Mesothelial cell of epicardium (in vitro differentiated cells): ENCODE measurements at regions not wholly inside any gene's neighbourhood (a gene's known extent, or its start where the extent isn't known, plus 50 kb on each side); places are given as distances from the start of the nearest gene placed in this dataset.

Source experiments
- DNase-seq, 2 experiments: peaks; one replicate each; pipeline ENCODE4 v3.0.0; 2021; ENCODE audit warnings: low spot score in 2 of 2; ENCODE audit not compliant: unreplicated experiment in 2 of 2
- H3K27ac Mint-ChIP-seq: 2 replicates; pipeline ENCODE4 v1.8.0; 2021; ENCODE audit warnings: mixed read lengths
- H3K27me3 Mint-ChIP-seq: 2 replicates; pipeline ENCODE4 v1.8.0; 2021; ENCODE audit warnings: low read depth, mixed read lengths
- H3K36me3 Mint-ChIP-seq: 2 replicates; pipeline ENCODE4 v1.8.0; 2021; ENCODE audit warnings: mixed read lengths
- H3K4me1 Mint-ChIP-seq: 2 replicates; pipeline ENCODE4 v1.8.0; 2021; ENCODE audit warnings: mixed read lengths
- H3K4me3 Mint-ChIP-seq: 2 replicates; pipeline ENCODE4 v1.8.0; 2021; ENCODE audit warnings: mild to moderate bottlenecking, moderate library complexity, mixed read lengths
- H3K9me3 Mint-ChIP-seq: 2 replicates; pipeline ENCODE4 v1.8.0; 2021; ENCODE audit warnings: mixed read lengths
- TF ChIP-seq, protein P1 (sequence below): fragments of 200-600 bp; sonication (generic); IDR thresholded peaks from one replicate; pipeline ENCODE4 v1.5.0; 2021; ENCODE audit warnings: antibody characterized with exemption; ENCODE audit not compliant: unreplicated experiment

DNA sequence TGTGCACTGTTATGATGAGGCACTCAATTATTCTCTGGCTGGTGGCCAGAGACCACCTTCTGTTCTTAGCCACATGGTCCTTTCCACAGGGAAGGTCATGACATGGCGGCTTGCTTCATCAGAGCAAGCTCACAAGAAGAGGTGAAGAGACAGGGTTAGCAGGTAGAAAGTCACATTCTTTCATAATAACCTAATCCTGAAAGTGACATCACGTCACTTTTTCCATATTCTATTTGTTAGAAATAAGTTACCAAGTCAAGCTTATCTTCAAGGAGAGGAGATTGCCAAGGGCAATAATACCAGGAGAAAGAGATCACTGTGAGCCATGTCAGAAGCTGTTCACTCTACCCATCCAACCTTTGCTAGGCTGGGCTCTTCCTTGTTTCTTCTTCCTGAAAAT, 139.4 kb downstream of the OSR1 start:
- Mint-ChIP-seq H3K4me1 (peaks cover 2% of the 10 kb centered on the region), H3K27ac (no peak overlapping the region), H3K36me3 (no peaks in the 10 kb centered on the region), H3K9me3 (no peaks in the 10 kb centered on the region), H3K27me3 (no peaks in the 10 kb centered on the region), H3K4me3 (no peak overlapping the region)
- no peak for DNase-seq
- TF ChIP-seq, protein P1, sequence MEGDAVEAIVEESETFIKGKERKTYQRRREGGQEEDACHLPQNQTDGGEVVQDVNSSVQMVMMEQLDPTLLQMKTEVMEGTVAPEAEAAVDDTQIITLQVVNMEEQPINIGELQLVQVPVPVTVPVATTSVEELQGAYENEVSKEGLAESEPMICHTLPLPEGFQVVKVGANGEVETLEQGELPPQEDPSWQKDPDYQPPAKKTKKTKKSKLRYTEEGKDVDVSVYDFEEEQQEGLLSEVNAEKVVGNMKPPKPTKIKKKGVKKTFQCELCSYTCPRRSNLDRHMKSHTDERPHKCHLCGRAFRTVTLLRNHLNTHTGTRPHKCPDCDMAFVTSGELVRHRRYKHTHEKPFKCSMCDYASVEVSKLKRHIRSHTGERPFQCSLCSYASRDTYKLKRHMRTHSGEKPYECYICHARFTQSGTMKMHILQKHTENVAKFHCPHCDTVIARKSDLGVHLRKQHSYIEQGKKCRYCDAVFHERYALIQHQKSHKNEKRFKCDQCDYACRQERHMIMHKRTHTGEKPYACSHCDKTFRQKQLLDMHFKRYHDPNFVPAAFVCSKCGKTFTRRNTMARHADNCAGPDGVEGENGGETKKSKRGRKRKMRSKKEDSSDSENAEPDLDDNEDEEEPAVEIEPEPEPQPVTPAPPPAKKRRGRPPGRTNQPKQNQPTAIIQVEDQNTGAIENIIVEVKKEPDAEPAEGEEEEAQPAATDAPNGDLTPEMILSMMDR, result no peak

DNA sequence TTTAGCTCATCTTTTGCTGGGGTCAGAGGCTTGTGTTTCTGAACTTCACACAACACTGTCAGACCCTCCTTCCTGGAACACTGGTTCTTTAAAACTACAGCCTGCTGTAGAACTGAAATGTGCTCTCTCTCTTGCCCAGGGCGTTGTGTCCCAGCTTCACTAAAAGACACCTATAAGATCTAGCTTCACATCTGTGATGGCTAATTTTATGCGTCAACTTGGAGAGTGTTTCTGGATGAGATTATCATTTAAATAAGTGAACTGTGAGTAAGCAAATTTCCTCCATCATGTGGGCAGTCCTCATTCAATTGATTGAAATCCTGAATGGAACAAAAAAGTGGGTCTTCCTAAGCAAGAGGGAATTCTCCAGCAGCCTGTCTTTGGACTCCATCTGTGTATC, 140.3 kb downstream of the OSR1 start:
- Mint-ChIP-seq H3K27ac (no peak overlapping the region), H3K4me3 (no peak overlapping the region), H3K36me3 (no peaks in the 10 kb centered on the region), H3K4me1 (peaks cover 2% of the 10 kb centered on the region), H3K9me3 (no peaks in the 10 kb centered on the region), H3K27me3 (peaks cover under 1% of the 10 kb centered on the region)
- TF ChIP-seq, protein P1, result no peak
- DNase-seq, result no peak

DNA sequence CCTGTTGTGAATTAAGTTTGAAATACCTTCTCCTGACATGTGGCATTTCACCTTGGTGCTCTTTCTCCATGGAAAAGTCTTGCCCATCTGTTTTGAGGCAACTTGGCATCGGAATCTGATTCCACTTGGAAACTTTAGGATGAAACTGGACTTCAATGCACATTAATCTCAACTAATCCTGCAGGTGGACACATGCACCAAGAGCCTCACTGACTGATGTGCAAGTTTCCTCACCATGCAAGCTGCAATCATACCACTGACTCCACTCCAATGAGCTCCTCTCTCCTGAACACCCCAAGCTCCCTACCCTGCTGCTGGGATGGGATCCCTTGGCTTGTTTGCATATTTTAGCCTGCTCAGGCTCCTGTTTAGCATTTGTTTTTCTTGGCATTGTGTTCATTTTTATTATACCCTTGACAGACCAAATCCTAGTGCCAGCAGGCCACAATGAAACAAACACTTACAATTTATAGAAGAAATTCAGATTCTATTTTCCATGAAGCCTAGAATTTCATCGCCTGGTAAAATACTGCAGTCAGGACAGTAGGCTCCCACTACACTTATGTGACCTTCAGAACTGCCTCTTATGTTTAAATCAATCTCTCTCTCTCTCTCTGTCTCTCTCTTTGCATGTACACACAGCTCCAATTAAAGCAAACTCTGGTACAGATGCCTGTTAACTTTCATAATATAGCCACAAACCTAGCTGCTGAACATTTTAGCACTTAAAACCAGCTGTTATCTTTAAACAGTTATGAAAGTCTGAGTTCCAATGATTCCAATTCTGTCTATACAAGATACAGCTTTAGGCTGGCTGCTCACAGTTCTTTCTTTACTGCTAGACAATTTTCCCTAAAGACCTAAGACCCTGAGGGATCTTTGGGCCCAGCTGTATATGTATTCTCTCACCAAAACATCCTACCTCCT, 141.5 kb downstream of the OSR1 start:
- Mint-ChIP-seq H3K27ac (no peak overlapping the region), H3K4me1 (peaks cover 2% of the 10 kb centered on the region), H3K4me3 (no peak overlapping the region), H3K36me3 (no peaks in the 10 kb centered on the region), H3K27me3 (peaks cover 1% of the 10 kb centered on the region), H3K9me3 (no peaks in the 10 kb centered on the region)
- DNase-seq, result no peak
- TF ChIP-seq, protein P1, result no peak

DNA sequence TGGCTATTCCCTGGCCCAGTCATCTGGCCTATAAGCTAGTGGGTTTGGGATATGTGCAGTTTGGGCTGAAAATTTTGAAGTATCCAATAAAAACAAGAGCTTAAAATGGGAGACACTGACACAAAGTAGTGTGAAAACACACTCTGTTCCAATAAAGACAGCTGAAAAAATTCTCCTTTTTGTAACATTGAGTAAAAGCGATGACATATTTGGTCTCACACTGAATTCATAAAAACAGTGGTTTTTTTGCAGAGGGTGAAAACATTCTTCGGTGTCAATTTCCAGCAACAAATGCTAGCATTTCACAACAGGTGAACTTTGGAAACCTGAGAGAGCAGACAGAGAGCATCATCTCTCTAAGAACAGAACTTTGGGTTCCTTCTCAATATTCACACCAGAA, 142.2 kb downstream of the OSR1 start:
- H3K9me3 Mint-ChIP-seq, result no peaks in the 10 kb centered on the region
- H3K4me3 Mint-ChIP-seq, result no peak overlapping the region
- H3K36me3 Mint-ChIP-seq, result no peaks in the 10 kb centered on the region
- no peak overlapping the region for H3K27ac Mint-ChIP-seq
- DNase-seq, result no peak
- peaks cover 2% of the 10 kb centered on the region for H3K4me1 Mint-ChIP-seq
- TF ChIP-seq, protein P1, result no peak
- H3K27me3 Mint-ChIP-seq, result peaks cover 1% of the 10 kb centered on the region

DNA sequence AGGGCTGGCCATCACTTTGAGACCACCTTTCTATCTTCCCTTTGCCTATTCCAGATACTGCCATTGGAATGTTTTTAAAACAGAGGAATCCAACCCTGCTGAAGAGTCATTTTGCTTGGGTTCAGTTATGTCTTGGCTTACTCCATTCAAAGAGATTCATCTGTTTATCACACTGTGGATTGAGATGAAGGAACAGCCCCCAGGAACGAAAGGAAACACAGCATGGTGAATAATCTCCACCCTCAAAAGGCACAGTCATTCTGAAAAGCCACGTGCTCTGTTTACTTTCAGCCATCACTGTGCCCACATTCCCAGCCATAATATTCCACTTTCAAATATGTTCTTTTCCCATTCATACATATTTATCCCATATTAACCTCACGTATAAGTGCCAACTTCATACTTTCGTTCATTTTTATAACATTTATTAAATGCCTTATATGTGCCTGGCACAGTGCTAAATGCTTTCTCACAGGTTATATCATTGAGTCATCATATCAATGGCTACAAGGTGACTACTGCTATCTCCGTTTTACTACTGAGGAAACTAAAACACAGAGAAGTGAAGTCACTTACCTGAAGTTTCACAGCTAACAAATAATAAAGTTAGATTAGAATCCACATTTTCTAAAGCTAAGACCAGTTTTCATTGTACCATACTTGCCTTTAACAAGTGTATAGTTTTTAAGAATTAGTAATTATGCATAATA, 143.6 kb downstream of the OSR1 start:
- Mint-ChIP-seq H3K4me3 (no peak overlapping the region), H3K27me3 (peaks cover 1% of the 10 kb centered on the region), H3K9me3 (no peaks in the 10 kb centered on the region), H3K27ac (no peak overlapping the region), H3K36me3 (no peaks in the 10 kb centered on the region), H3K4me1 (peaks cover 2% of the 10 kb centered on the region)
- TF ChIP-seq, protein P1, result no peak
- DNase-seq, result no peak
